Sigmoid colon (tissue), 4 donors: ENCODE measurements at regions not wholly inside any gene's neighbourhood (a gene's known extent, or its start where the extent isn't known, plus 50 kb on each side); places are given as distances from the start of the nearest gene placed in this dataset.

ENCODE experiments used
- CTCF ChIP-seq, 4 experiments: fragments of 450-650 bp in 3 of 4; fragments of 200-600 bp in 1 of 4; IDR thresholded peaks; one replicate each; pipeline ENCODE4 v1.5.1; 2016 to 2019; ENCODE audit warnings: antibody characterized with exemption in 4 of 4, mild to moderate bottlenecking in 3 of 4, moderate library complexity in 2 of 4
- POLR2A ChIP-seq, 2 donors: fragments of 450-650 bp; IDR thresholded peaks; one replicate each; pipeline ENCODE4 v1.6.1; 2016; ENCODE audit warnings: antibody characterized with exemption in 2 of 2, mild to moderate bottlenecking in 2 of 2, moderate library complexity in 2 of 2
- POLR2AphosphoS5 ChIP-seq, 4 donors: sonication (generic); formaldehyde crosslinking; IDR thresholded peaks; one replicate each; pipeline ENCODE4 v1.6.1; 2017; ENCODE audit warnings: antibody characterized with exemption in 4 of 4

- TF ChIP-seq POLR2A (IDR thresholded peaks at IDR 0.05) (no peak), CTCF (IDR thresholded peaks at IDR 0.05) (no peak), POLR2AphosphoS5 (IDR thresholded peaks at IDR 0.05) (no peak)
These were observed 498.9 kb upstream of the EPHA7 start for GRCh38 chr6:93918258-93918657.
